GM23248 (cell line): ENCODE measurements at regions not wholly inside any gene's neighbourhood (a gene's known extent, or its start where the extent isn't known, plus 50 kb on each side); places are given as distances from the start of the nearest gene placed in this dataset.
"Not testable (repeated sequence)": the region's sequence is repeated elsewhere in the genome, so short reads cannot be mapped to it uniquely, and the experiment has no call there.

ENCODE experiments used
- DNase-seq: peaks from one replicate; pipeline ENCODE4 v3.0.0-alpha.2; 2015
- H2AFZ ChIP-seq: fragments of 200-600 bp; sonication (generic); 2 replicates; pipeline ENCODE4 v1.6.1; 2016; ENCODE audit warnings: antibody characterized with exemption
- H3F3A ChIP-seq: fragments of 200-600 bp; sonication (generic); 2 replicates; pipeline ENCODE4 v1.6.1; 2016; ENCODE audit warnings: mild to moderate bottlenecking, antibody characterized with exemption, mixed run types; ENCODE audit not compliant: insufficient read depth
- H3K27ac ChIP-seq: fragments of 200-600 bp; sonication (generic); 2 replicates; pipeline ENCODE4 v1.5.1; 2016; ENCODE audit warnings: mild to moderate bottlenecking
- H3K27me3 ChIP-seq: fragments of 200-600 bp; sonication (generic); replicated peaks from 2 replicates; pipeline ENCODE4 v1.6.1; 2016; ENCODE audit warnings: mild to moderate bottlenecking; ENCODE audit not compliant: insufficient read depth
- H3K36me3 ChIP-seq: fragments of 200-600 bp; sonication (generic); 2 replicates; pipeline ENCODE4 v1.6.1; 2016; ENCODE audit warnings: low read depth, mild to moderate bottlenecking
- H3K4me1 ChIP-seq: fragments of 200-600 bp; sonication (generic); 2 replicates; pipeline ENCODE4 v1.6.1; 2016; ENCODE audit warnings: mild to moderate bottlenecking; ENCODE audit not compliant: insufficient read depth
- H3K4me2 ChIP-seq: fragments of 200-600 bp; sonication (generic); one replicate; pipeline ENCODE4 v1.6.1; 2016; ENCODE audit warnings: mild to moderate bottlenecking; ENCODE audit not compliant: unreplicated experiment
- H3K4me3 ChIP-seq: fragments of 200-600 bp; sonication (generic); 2 replicates; pipeline ENCODE4 v1.5.1; 2016; ENCODE audit warnings: mild to moderate bottlenecking
- H3K79me2 ChIP-seq: fragments of 200-600 bp; sonication (generic); 2 replicates; pipeline ENCODE4 v1.6.1; 2016; ENCODE audit warnings: mild to moderate bottlenecking; ENCODE audit not compliant: insufficient read depth
- H3K9ac ChIP-seq: fragments of 200-600 bp; sonication (generic); 2 replicates; pipeline ENCODE4 v1.6.1; 2016; ENCODE audit warnings: mild to moderate bottlenecking
- H3K9me2 ChIP-seq: fragments of 200-600 bp; sonication (generic); 2 replicates; pipeline ENCODE4 v1.6.1; 2016; ENCODE audit warnings: mixed run types, mild to moderate bottlenecking, moderate library complexity; ENCODE audit not compliant: insufficient read depth
- H3K9me3 ChIP-seq: fragments of 200-600 bp; sonication (generic); one replicate; pipeline ENCODE4 v1.6.1; 2017; ENCODE audit warnings: low read depth
- H4K20me1 ChIP-seq: fragments of 200-600 bp; sonication (generic); 2 replicates; pipeline ENCODE4 v1.6.0; 2016; ENCODE audit not compliant: insufficient read depth
- EZH2 ChIP-seq: fragments of 200-600 bp; sonication (generic); IDR thresholded peaks from 2 replicates; pipeline ENCODE4 v1.6.1; 2018; ENCODE audit warnings: antibody characterized with exemption, mild to moderate bottlenecking; ENCODE audit not compliant: insufficient read depth, poor library complexity, severe bottlenecking
- EZH2phosphoT487 ChIP-seq: fragments of 200-600 bp; sonication (generic); IDR thresholded peaks from 2 replicates; pipeline ENCODE4 v1.6.1; 2018; ENCODE audit warnings: antibody characterized with exemption, moderate library complexity, mild to moderate bottlenecking, low read depth; ENCODE audit not compliant: insufficient read depth
- WGBS, 2 experiments: methylation state at CpG; one replicate each; pipeline ENCODE4 v1.1.6; 2015 to 2017; ENCODE audit warnings: low lambda C conversion rate in 2 of 2, low coverage in 1 of 2; ENCODE audit errors: missing lambda C conversion rate in 2 of 2; 5-methylcytosine and 5-hydroxymethylcytosine counted together
- in situ Hi-C: fragments of 300-500 bp; cut with MboI; formaldehyde crosslinking; loops from 2 replicates; pipeline ENCODE4 v1.15.0; 2020

DNA sequence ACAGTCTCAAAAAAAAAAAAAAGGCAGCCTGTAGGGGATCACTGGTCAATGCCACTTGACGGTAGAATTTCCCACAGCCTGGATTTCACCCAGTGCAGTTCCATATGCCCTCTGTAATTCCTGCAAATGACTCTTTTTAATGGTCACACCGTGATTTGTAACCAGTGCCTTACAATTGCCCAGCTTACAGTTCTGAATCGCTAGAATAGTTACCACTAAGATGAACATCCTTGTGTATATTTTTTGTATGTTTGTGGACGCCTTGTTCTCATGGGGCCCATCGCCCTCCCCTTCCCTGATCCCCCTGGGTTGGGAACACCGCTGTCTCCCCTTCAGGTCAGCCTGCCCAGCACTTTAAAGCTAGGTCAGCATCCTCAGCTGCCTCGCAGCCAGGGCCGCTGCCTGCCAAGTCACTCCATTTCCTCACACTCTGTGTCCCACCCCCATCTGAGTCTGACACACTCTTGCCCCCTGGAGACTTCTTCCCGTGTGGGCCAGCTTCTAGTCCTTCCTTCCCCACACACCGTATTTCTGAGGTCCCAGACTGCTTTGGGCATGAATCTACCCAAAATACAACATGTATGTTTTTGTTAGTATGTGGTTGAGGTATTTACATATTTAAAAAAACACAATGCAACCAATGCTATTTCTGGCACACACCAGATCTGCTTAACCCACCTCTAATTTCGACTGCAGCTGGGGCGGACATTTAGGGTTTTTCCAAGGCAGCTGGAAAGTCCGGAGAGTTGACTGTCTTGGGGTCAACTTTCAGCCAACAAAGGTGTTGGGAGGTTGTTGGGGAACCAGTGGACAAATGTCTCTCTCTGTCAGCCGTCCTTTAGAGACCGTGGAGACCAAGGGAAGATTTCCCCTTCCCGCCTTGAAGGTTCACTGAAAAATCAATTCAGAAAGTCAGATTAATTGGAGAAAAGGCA lies 120.5 kb upstream of the NEK6 start:
- H3K79me2 ChIP-seq, result no peaks in the 10 kb centered on the region
- DNase-seq, result peak; percentile 41
- H3K27me3 ChIP-seq, result no peaks in the 10 kb centered on the region
- no peaks in the 10 kb centered on the region for H4K20me1 ChIP-seq
- H3K4me2 ChIP-seq, result no peak overlapping the region
- H3K27ac ChIP-seq, result no peak overlapping the region
- H3K9me3 ChIP-seq, result no peaks in the 10 kb centered on the region
- 71 to 75% methylated on average over 16 of the region's 16 CpGs for WGBS, 2 experiments
- TF ChIP-seq EZH2 (no peak), EZH2phosphoT487 (no peak)
- in situ Hi-C loops, result loop anchor here (10.0 kb wide), 1 partner anchor 178 kb away; no protein-coding TSS in a partner anchor
- H3K9ac ChIP-seq, result no peak overlapping the region
- no peak overlapping the region for H2AFZ ChIP-seq
- no peaks in the 10 kb centered on the region for H3K9me2 ChIP-seq
- H3K4me3 ChIP-seq, result no peak overlapping the region
- H3K36me3 ChIP-seq, result no peaks in the 10 kb centered on the region
- peaks cover 12% of the 10 kb centered on the region for H3K4me1 ChIP-seq
- H3F3A ChIP-seq, result peaks cover 10% of the 10 kb centered on the region; the same call in 1 of the 2 replicates

DNA sequence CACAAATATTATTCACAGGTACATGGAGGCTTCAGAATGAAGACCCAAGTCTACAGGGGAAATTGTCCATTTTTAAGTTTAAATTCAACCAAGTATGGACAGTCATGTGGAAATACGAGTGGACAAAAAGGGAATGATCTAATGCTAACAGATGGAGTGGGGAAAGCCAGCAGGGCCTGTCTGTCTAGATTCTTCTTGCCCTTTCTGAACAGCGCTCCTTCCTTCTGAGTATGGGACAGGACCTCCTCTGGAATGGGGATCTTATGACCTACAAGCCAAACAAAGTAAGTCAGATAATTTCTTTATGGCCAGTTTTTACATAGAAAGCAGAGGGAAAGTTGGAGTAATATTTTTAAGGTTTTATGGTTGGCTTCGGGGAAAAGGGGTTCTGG lies 119.8 kb upstream of the NEK6 start:
- Histone ChIP-seq H3K9me3 (no peaks in the 10 kb centered on the region), H3F3A (peaks cover 10% of the 10 kb centered on the region; the same call in 1 of the 2 replicates), H3K9me2 (no peaks in the 10 kb centered on the region), H3K9ac (no peak overlapping the region), H3K36me3 (no peaks in the 10 kb centered on the region), H2AFZ (no peak overlapping the region), H3K4me2 (no peak overlapping the region), H4K20me1 (no peaks in the 10 kb centered on the region), H3K4me1 (peaks cover 12% of the 10 kb centered on the region), H3K4me3 (no peak overlapping the region), H3K27ac (no peak overlapping the region), H3K79me2 (no peaks in the 10 kb centered on the region), H3K27me3 (no peaks in the 10 kb centered on the region)
- DNase-seq, result no peak
- WGBS, 2 experiments, result 82 to 88% methylated on average over 3 of the region's 3 CpGs
- in situ Hi-C loops, result loop anchor here (10.0 kb wide), 1 partner anchor 177 kb away; no protein-coding TSS in a partner anchor
- TF ChIP-seq EZH2phosphoT487, result no peak
- no peak for TF ChIP-seq EZH2

DNA sequence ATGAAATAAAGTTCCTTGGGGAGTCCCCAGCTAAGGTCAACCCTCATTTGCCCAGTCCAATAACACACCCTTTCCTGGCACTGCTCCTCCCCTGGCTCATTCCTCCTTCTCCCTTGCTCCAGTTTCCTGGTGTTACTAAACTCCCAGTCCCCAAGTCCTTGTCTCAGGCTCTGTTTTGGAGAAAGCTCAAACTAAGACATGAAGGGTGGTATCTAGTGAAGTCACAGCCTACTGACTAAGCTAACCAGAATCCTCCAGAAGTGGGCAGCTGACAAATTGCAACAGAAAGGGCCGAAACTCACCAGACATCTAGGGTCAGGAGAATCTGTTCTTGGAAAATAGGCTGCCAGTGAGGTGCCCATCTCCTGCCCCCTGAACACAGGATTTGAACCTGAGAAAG lies 118.7 kb upstream of the NEK6 start:
- no peaks in the 10 kb centered on the region for H4K20me1 ChIP-seq
- H2AFZ ChIP-seq, result peak overlapping the region; percentile 52; the same call in 1 of the 2 replicates
- in situ Hi-C loops, result loop anchor here (10.0 kb wide), 1 partner anchor 176 kb away; no protein-coding TSS in a partner anchor
- H3K36me3 ChIP-seq, result no peaks in the 10 kb centered on the region
- TF ChIP-seq EZH2, result no peak
- no peak for TF ChIP-seq EZH2phosphoT487
- peaks cover 17% of the 10 kb centered on the region for H3K4me1 ChIP-seq
- 0 to 8% methylated on average over 1 of the region's 1 CpG for WGBS, 2 experiments
- peaks cover 10% of the 10 kb centered on the region; the same call in 1 of the 2 replicates for H3F3A ChIP-seq
- no peaks in the 10 kb centered on the region for H3K9me2 ChIP-seq
- H3K27ac ChIP-seq, result peak overlapping the region; percentile 71
- no peak overlapping the region for H3K4me3 ChIP-seq
- H3K9ac ChIP-seq, result peak overlapping the region; percentile 56
- peak; percentile 90 for DNase-seq
- H3K27me3 ChIP-seq, result no peaks in the 10 kb centered on the region
- H3K9me3 ChIP-seq, result no peaks in the 10 kb centered on the region
- H3K79me2 ChIP-seq, result no peaks in the 10 kb centered on the region
- H3K4me2 ChIP-seq, result peak overlapping the region; percentile 57

DNA sequence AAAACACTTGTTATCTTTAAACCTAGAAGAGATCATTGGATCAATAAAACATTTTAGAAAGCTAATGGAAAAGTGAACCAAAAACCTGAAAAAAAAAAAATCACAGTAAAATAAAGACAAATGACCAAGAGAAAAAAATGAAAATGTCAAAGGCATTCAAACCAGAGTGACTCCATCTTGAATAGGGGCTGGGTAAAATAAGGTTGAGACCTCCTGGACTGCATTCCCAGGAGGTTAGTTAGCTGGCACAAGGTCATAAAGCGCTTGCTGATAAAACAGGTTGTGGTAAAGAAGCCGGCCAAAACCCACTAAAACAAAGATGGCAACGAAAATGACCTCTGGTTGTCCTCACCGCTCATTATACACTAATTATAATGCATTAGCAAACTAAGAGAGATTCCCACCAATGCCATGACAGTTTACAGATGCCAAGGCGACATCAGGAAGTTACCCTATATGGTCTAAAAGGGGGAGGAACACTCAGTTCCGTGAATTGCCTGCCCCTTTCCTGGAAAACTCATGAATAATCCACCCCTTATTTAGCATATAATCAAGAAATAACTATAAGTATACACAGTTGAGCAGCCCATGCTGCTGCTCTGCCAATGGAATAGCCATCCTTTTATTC lies 116.7 kb upstream of the NEK6 start:
- TF ChIP-seq EZH2, result no peak
- TF ChIP-seq EZH2phosphoT487, result no peak
- Histone ChIP-seq H3K79me2 (no peaks in the 10 kb centered on the region), H3K4me2 (no peak overlapping the region), H3K4me3 (no peak overlapping the region), H3K27ac (no peak overlapping the region), H2AFZ (no peak overlapping the region), H3K9me2 (no peaks in the 10 kb centered on the region), H4K20me1 (no peaks in the 10 kb centered on the region), H3K9ac (no peak overlapping the region), H3K27me3 (no peaks in the 10 kb centered on the region), H3K36me3 (no peaks in the 10 kb centered on the region), H3K4me1 (peaks cover 21% of the 10 kb centered on the region), H3K9me3 (no peaks in the 10 kb centered on the region), H3F3A (peaks cover 10% of the 10 kb centered on the region; the same call in 1 of the 2 replicates)
- in situ Hi-C loops, result no loop called here
- WGBS, 2 experiments, result 80 to 84% methylated on average over 6 of the region's 6 CpGs
- no peak for DNase-seq

DNA sequence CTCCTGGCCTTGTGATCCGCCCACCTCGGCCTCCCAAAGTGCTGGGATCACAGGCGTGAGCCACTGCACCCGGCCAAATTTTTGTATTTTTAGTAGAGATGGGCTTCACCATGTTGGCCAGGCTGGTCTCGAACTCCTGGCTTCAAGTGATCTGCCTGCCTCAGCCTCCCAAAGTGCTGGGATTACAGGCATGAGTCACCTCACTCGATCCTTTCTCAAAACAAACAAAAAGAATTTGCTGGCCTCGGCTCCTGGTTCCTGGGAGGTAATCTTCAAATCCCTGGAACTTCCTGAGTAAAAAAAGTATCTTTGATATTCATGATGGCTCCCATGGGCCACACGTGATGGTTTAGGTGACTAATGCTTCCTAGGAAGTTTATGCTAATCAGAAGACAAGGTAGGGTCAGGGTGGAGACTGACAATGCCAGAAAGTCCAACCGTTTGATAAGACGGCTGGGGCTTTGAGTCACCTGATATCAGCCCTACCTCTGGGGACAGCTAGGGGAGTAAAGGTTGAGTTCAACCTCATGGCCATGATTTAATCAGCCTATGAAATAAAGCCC lies 113.1 kb upstream of the NEK6 start:
- H3F3A ChIP-seq, H3K27ac ChIP-seq, H3K79me2 ChIP-seq, H3K4me2 ChIP-seq, H3K36me3 ChIP-seq, H3K9ac ChIP-seq, H3K4me3 ChIP-seq, H3K27me3 ChIP-seq, H3K9me2 ChIP-seq, H3K9me3 ChIP-seq, H2AFZ ChIP-seq, in situ Hi-C loops, H4K20me1 ChIP-seq: not testable (repeated sequence)
- 56 to 57% methylated on average over 10 of the region's 10 CpGs for WGBS, 2 experiments
- H3K4me1 ChIP-seq, result 0 out of 2 replicates have a peak, but pooled peaks cover 16% of the 10 kb centered on the region
- peak; percentile 36 for DNase-seq
